SW 1271 (cell line): ENCODE measurements at regions not wholly inside any gene's neighbourhood (a gene's known extent, or its start where the extent isn't known, plus 50 kb on each side); places are given as distances from the start of the nearest gene placed in this dataset.
"Not testable (repeated sequence)": the region's sequence is repeated elsewhere in the genome, so short reads cannot be mapped to it uniquely, and the experiment has no call there.

Experiments used
- DNase-seq, 2 experiments: peaks; one replicate each; lab custom pipeline; 2025; lab: John Stamatoyannopoulos, UW

- no peak for DNase-seq
These were observed 80.0 kb downstream of the GALR1 start for GRCh38 chr18:77329651-77330050.

GRCh38 chr18:77334876-77335275, 85.2 kb downstream of the GALR1 start:
- DNase-seq = no peak

GRCh38 chr18:77337604-77338003, 88.0 kb downstream of the GALR1 start:
- DNase-seq = no peak

GRCh38 chr18:77339093-77339492, 89.4 kb downstream of the GALR1 start:
- no peak for DNase-seq

GRCh38 chr18:77339623-77340022, 90.0 kb downstream of the GALR1 start:
- DNase-seq = no peak

- no peak for DNase-seq
These were observed 91.2 kb downstream of the GALR1 start for GRCh38 chr18:77340815-77341214.

- no peak for DNase-seq
These were observed 92.1 kb downstream of the GALR1 start for GRCh38 chr18:77341527-77342325.

GRCh38 chr18:77342736-77343135, 93.1 kb downstream of the GALR1 start:
- no peak for DNase-seq

- no peak for DNase-seq
These were observed 94.3 kb downstream of the GALR1 start for GRCh38 chr18:77343846-77344510.

- DNase-seq = no peak
These were observed 95.3 kb downstream of the GALR1 start for GRCh38 chr18:77344786-77345500.

- DNase-seq = peak in 1 of 2 experiments; percentile 29
These were observed 96.7 kb downstream of the GALR1 start for GRCh38 chr18:77346208-77346810.

- not testable (repeated sequence) for DNase-seq
These were observed 103.7 kb downstream of the GALR1 start for GRCh38 chr18:77353349-77353748.

- no peak for DNase-seq
These were observed 110.1 kb downstream of the GALR1 start for GRCh38 chr18:77359561-77360314.

- DNase-seq = no peak
These were observed 110.9 kb downstream of the GALR1 start for GRCh38 chr18:77360315-77361190.

GRCh38 chr18:77361382-77361781, 111.7 kb downstream of the GALR1 start:
- DNase-seq = no peak

- no peak for DNase-seq
These were observed 116.0 kb downstream of the GALR1 start for GRCh38 chr18:77365667-77366066.

GRCh38 chr18:77366067-77366719, 116.5 kb downstream of the GALR1 start:
- DNase-seq = no peak

GRCh38 chr18:77366720-77367641, 117.3 kb downstream of the GALR1 start:
- DNase-seq = no peak

- no peak for DNase-seq
These were observed 120.0 kb downstream of the GALR1 start for GRCh38 chr18:77369644-77370043.
